ENCODE measurements at regions not wholly inside any gene's neighbourhood (a gene's known extent, or its start where the extent isn't known, plus 50 kb on each side); places are given as distances from the start of the nearest gene placed in this dataset.

GRCh38 chr5:158154226-158155005, 295.5 kb upstream of the CLINT1 start:
- no peak for TF ChIP-seq CTCF (IDR thresholded peaks at IDR 0.05)
- Histone ChIP-seq H3K4me3 (no peak overlapping the region), H3K27ac (no peak overlapping the region), H3K27me3 (no peaks in the 10 kb centered on the region), H3K9ac (ENCODE audit: low read depth in 2 of 2, low read length in 2 of 2) (no peak overlapping the region), H3K9me3 (no peaks in the 10 kb centered on the region), H3K36me3 (no peaks in the 10 kb centered on the region), H3K4me1 (no peaks in the 10 kb centered on the region)
- intact Hi-C loops (cut with DNase I): no loop called here
- DNase-seq: no peak

- Histone ChIP-seq H3K27ac (no peak overlapping the region), H3K27me3 (no peaks in the 10 kb centered on the region), H3K4me3 (no peak overlapping the region), H3K4me1 (no peaks in the 10 kb centered on the region), H3K9ac (ENCODE audit: low read depth in 2 of 2, low read length in 2 of 2) (no peak overlapping the region), H3K9me3 (no peaks in the 10 kb centered on the region), H3K36me3 (no peaks in the 10 kb centered on the region)
- DNase-seq: no peak
- intact Hi-C loops (cut with DNase I): no loop called here
- TF ChIP-seq CTCF (IDR thresholded peaks at IDR 0.05): no peak
Measured at GRCh38 chr5:158153508-158153907, 294.6 kb upstream of the CLINT1 start.

GRCh38 chr5:158152136-158152535, 293.2 kb upstream of the CLINT1 start:
- intact Hi-C loops (cut with DNase I): no loop called here
- no peaks in the 10 kb centered on the region for H3K9me3 ChIP-seq
- H3K27ac ChIP-seq: no peak overlapping the region

GRCh38 chr5:158147227-158147626, 288.3 kb upstream of the CLINT1 start:
- no peak for TF ChIP-seq CTCF (IDR thresholded peaks at IDR 0.05)
- no peak overlapping the region for H3K4me3 ChIP-seq
- H3K27ac ChIP-seq: no peak overlapping the region
- H3K36me3 ChIP-seq: no peaks in the 10 kb centered on the region
- DNase-seq: no peak
- intact Hi-C loops (cut with DNase I): no loop called here
- H3K9ac ChIP-seq (ENCODE audit: low read depth in 2 of 2, low read length in 2 of 2): no peak overlapping the region
- H3K27me3 ChIP-seq: no peaks in the 10 kb centered on the region
- H3K4me1 ChIP-seq: no peaks in the 10 kb centered on the region
- no peaks in the 10 kb centered on the region for H3K9me3 ChIP-seq

More at GRCh38 chr5:158152136-158152535, 293.2 kb upstream of the CLINT1 start:
- no peak for TF ChIP-seq CTCF (IDR thresholded peaks at IDR 0.05)
- no peaks in the 10 kb centered on the region for H3K4me1 ChIP-seq
- no peak overlapping the region for H3K9ac ChIP-seq (ENCODE audit: low read depth in 2 of 2, low read length in 2 of 2)
- H3K27me3 ChIP-seq: no peaks in the 10 kb centered on the region
- no peak overlapping the region for H3K4me3 ChIP-seq
- no peak for DNase-seq
- no peaks in the 10 kb centered on the region for H3K36me3 ChIP-seq

GRCh38 chr5:158145827-158146226, 286.9 kb upstream of the CLINT1 start:
- Histone ChIP-seq H3K9me3 (no peaks in the 10 kb centered on the region), H3K27me3 (no peaks in the 10 kb centered on the region), H3K4me3 (no peak overlapping the region), H3K27ac (no peak overlapping the region), H3K36me3 (no peaks in the 10 kb centered on the region), H3K9ac (ENCODE audit: low read depth in 2 of 2, low read length in 2 of 2) (no peak overlapping the region), H3K4me1 (no peaks in the 10 kb centered on the region)
- no peak for DNase-seq
- TF ChIP-seq CTCF (IDR thresholded peaks at IDR 0.05): no peak
- intact Hi-C loops (cut with DNase I): no loop called here

All from colonic mucosa (tissue), 4 donors.